ENCODE measurements at regions not wholly inside any gene's neighbourhood (a gene's known extent, or its start where the extent isn't known, plus 50 kb on each side); places are given as distances from the start of the nearest gene placed in this dataset.

GRCh38 chr5:68544091-68544647 lies 328.6 kb downstream of the PIK3R1 start:
- TF ChIP-seq EZH2 (IDR thresholded peaks at IDR 0.05; ENCODE audit: borderline replicate concordance, low read length) (no peak), CTCF (IDR thresholded peaks at IDR 0.05; ENCODE audit: low read length) (no peak)
